Pancreas (tissue), 10 donors: ENCODE measurements at regions not wholly inside any gene's neighbourhood (a gene's known extent, or its start where the extent isn't known, plus 50 kb on each side); places are given as distances from the start of the nearest gene placed in this dataset.

Source experiments
- ATAC-seq, 4 donors: fragments of 200-7000 bp; cut with Tn5 transposase; one replicate each; pipeline versions ENCODE4 v1.8.0 to v1.9.1; 2020; ENCODE audit warnings: mild to moderate bottlenecking in 4 of 4, moderate library complexity in 4 of 4
- DNase-seq, 6 donors: peaks; one replicate each; pipeline ENCODE4 v3.0.0-alpha.2; 2020
- FAIRE-seq: peaks from 2 replicates; lab custom pipeline; 2012; peaks lifted over from hg19 to GRCh38; lab: Jason Lieb, UNC
- H3K27ac ChIP-seq, 4 donors: fragments of 200-600 bp; sonication (generic); 1 replicate in 3 of 4; 2 replicates in 1 of 4; pipeline versions ENCODE4 v1.5.0 to v1.8.0; 2020
- H3K27me3 ChIP-seq, 4 donors: fragments of 200-600 bp; one replicate each; pipeline ENCODE4 v1.8.0; 2021
- H3K36me3 ChIP-seq, 3 donors: fragments of 200-600 bp; sonication (generic) in 1 of 3; one replicate each; pipeline versions ENCODE4 v1.5.0 to v1.8.0; 2020 to 2021
- H3K4me1 ChIP-seq, 3 donors: fragments of 200-600 bp; one replicate each; pipeline ENCODE4 v1.8.0; 2021
- H3K4me3 ChIP-seq, 4 donors: fragments of 200-600 bp; sonication (generic) in 2 of 4; one replicate each; pipeline versions ENCODE4 v1.5.0 to v1.8.0; 2020 to 2021
- H3K9me3 ChIP-seq, 4 donors: fragments of 200-600 bp; one replicate each; pipeline ENCODE4 v1.8.0; 2021
- WGBS, 2 donors: extraction: QIAGEN DNeasy Blood & Tissue Kit; methylation state at CpG; one replicate each; pipeline ENCODE4 v1.1.7; 2013; 5-methylcytosine and 5-hydroxymethylcytosine counted together
- intact Hi-C, 3 donors: fragments of 100-400 bp; cut with DNase I; formaldehyde crosslinking; loops; one replicate each; pipeline versions ENCODE4 v1.11.1 to v1.14.2; 2022
- TF ChIP-seq, protein P1 (sequence below), 4 donors: fragments of 200-600 bp; sonication (generic) in 3 of 4; IDR thresholded peaks; one replicate each; pipeline versions ENCODE4 v1.5.0 to v1.8.0; 2021; ENCODE audit warnings: antibody characterized with exemption in 4 of 4
- donor health status: healthy with polysubstance abuse.
- donor health status: DM: no; HTN: no; CAD: no; lungs with moderate emphysema.
- donor health status: DM: no; HTN: no; CAD: no.
- donor health status: control.
- donor health status: control.
- donor health status: Bipolar disorder and iron deficiency.
- donor health status: DM: yes; HTN: yes; CAD: no.
- donor health status: DM: no; HTN: no; CAD: no.
- donor health status: DM: no; HTN: no; CAD: no.
- donor health status: DM: yes; HTN: yes; CAD: no.

DNA sequence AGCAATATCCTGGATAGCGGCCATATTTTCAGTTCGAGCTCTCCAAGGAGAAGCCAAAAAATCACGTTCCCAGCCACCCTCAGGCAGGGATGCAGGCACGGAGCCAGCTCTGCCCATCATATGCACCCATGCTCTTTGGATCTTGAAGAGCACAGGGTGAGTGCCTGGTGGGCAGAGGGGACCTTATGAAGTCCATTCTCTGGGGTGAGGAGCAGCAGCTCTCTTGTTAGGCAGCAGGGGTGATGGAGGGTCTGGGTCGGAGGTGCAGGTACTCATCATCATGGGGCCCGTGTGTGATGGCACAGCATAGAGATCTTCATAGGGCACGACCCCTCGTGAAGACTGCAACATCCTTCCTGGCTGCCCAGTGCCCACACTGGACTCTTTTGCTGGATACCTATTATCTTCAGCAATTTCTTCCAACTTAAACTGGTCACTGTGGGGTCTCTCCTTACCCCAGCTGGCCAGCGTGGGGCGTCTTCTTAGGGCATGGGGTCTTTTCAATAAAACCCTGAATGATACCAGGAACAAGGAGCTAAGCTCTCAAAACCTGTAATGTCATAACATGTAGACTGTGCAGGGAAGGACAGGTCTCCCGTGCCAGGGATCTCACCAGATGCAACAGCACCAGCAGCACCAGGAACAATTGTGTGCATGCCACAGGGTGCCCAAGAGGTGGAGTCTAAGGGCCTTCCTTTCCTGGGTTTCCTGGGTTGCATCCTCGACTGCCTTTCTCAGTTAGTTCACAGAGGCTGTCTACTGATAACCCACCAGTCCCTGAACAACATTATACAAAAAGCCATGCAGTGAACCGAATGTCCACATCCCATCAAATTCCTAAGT, 165.0 kb downstream of the TENT4A start:
- H3K9me3 ChIP-seq, result no peaks in the 10 kb centered on the region
- FAIRE-seq (no peak), DNase-seq (no peak), ATAC-seq (no peak)
- no peak overlapping the region for H3K4me3 ChIP-seq
- H3K36me3 ChIP-seq, result no peaks in the 10 kb centered on the region
- H3K27ac ChIP-seq, result no peak overlapping the region
- 67 to 75% methylated on average over 13 of the region's 13 CpGs for WGBS, 2 donors
- peaks cover 0 to 7% (median 3%) of the 10 kb centered on the region in 3 donors for H3K4me1 ChIP-seq
- no peaks in the 10 kb centered on the region for H3K27me3 ChIP-seq
- TF ChIP-seq, protein P1, sequence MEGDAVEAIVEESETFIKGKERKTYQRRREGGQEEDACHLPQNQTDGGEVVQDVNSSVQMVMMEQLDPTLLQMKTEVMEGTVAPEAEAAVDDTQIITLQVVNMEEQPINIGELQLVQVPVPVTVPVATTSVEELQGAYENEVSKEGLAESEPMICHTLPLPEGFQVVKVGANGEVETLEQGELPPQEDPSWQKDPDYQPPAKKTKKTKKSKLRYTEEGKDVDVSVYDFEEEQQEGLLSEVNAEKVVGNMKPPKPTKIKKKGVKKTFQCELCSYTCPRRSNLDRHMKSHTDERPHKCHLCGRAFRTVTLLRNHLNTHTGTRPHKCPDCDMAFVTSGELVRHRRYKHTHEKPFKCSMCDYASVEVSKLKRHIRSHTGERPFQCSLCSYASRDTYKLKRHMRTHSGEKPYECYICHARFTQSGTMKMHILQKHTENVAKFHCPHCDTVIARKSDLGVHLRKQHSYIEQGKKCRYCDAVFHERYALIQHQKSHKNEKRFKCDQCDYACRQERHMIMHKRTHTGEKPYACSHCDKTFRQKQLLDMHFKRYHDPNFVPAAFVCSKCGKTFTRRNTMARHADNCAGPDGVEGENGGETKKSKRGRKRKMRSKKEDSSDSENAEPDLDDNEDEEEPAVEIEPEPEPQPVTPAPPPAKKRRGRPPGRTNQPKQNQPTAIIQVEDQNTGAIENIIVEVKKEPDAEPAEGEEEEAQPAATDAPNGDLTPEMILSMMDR (IDR thresholded peaks at IDR 0.05), result no peak
- intact Hi-C loops, result no loop called here

DNA sequence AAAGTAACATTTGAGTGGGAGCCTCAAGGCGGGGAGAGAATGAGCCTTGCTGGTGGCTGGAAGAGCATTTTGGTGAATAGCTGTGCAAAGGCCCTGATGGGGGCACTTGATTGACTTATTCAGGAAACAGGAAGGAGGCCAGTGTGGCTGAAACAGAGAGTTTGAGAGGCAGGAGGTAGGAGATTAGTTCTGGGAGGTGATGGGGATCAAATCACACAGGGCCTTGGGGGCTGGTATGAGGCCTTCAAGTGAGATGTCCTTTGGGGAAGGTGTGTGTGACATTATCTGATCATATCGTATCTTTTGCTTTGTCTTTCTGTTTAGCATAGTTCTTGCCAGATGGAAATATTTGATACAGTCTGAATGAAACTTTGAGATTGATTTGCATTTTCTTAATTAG, 172.3 kb downstream of the TENT4A start:
- no peak for ATAC-seq
- Histone ChIP-seq H3K27me3 (no peaks in the 10 kb centered on the region), H3K27ac (no peak overlapping the region), H3K4me3 (no peak overlapping the region), H3K4me1 (no peaks in the 10 kb centered on the region), H3K36me3 (no peaks in the 10 kb centered on the region), H3K9me3 (no peaks in the 10 kb centered on the region)
- TF ChIP-seq, protein P1 (IDR thresholded peaks at IDR 0.05), result no peak
- intact Hi-C loops, result no loop called here
- 79 to 94% methylated on average over 2 of the region's 2 CpGs for WGBS, 2 donors
- no peak for DNase-seq
- no peak for FAIRE-seq

DNA sequence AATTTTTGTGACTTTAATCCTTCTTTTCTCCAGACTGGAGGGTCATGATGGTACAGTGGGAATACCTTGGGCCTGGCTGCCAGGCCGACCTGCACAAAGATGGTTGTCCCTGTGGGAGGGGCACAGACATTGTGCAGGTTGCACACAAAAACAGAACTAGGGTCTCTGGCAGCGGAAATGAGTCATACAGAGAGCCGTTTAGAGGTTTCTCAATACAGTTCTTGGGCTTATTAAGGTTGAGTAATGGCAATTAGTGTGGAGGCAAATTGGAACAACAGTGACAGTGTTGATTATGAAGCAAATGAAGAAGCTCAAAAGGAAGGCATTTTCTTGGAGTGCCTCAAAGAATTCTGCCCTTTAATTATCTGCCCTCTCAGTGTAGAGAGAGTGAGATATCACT, 173.6 kb downstream of the TENT4A start:
- TF ChIP-seq, protein P1 (IDR thresholded peaks at IDR 0.05), result no peak
- Histone ChIP-seq H3K9me3 (no peaks in the 10 kb centered on the region), H3K27ac (no peak overlapping the region), H3K36me3 (no peaks in the 10 kb centered on the region), H3K4me3 (no peak overlapping the region), H3K27me3 (no peaks in the 10 kb centered on the region), H3K4me1 (no peaks in the 10 kb centered on the region)
- ATAC-seq (no peak), FAIRE-seq (no peak), DNase-seq (no peak)
- 61 to 74% methylated on average over 3 of the region's 3 CpGs for WGBS, 2 donors
- intact Hi-C loops, result no loop called here

DNA sequence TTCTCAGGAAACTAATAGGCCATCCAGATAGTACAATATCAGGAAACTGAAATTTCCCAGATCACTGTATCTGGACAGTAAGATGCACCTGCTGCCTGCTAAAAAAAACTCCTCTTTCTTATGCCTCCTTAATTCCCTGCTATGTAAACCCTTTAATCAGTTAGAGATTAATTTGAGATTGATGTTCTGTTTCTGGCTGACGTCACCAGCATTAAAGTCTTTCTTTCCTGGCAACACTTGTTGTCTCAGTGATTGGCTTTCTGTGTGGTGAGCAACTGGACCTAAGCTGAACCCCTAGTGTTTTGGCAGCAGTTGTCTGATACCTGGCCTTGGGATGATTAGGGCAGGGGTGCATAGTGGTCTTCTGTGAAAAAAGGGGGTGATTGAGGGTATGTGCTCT, 175.8 kb downstream of the TENT4A start:
- Histone ChIP-seq H3K4me1 (no peaks in the 10 kb centered on the region), H3K4me3 (no peak overlapping the region), H3K36me3 (no peaks in the 10 kb centered on the region), H3K27me3 (no peaks in the 10 kb centered on the region), H3K9me3 (no peaks in the 10 kb centered on the region), H3K27ac (no peak overlapping the region)
- WGBS, 2 donors, result 70 to 82% methylated on average over 1 of the region's 1 CpG
- DNase-seq (no peak), ATAC-seq (no peak), FAIRE-seq (no peak)
- TF ChIP-seq, protein P1 (IDR thresholded peaks at IDR 0.05), result no peak
- intact Hi-C loops, result no loop called here

DNA sequence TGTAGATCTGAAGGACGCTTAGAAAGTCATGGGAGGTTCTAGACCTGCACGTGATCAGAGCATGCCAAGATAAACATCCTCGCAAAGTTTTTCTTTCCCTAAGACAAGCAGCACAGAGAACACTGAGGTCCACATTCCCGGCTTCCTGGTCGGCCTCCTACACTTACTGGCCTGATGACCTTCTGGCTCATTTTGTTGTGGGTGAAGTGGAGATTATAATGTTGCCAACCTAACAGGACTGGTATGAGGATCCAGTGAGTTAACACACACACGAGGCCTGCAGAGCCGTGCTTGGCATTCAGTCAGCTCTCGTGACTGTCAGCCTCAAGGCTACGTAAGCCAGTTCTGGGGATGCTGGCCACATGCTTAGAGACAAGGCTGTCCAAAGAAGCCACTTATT, 186.0 kb downstream of the TENT4A start:
- TF ChIP-seq, protein P1 (IDR thresholded peaks at IDR 0.05), result no peak
- intact Hi-C loops, result no loop called here
- DNase-seq (peak in 5 of 6 donors; percentile 44 to 71 (median 61)), ATAC-seq (peak; percentile 68 to 77 (median 74)), FAIRE-seq (no peak)
- Histone ChIP-seq H3K27me3 (no peaks in the 10 kb centered on the region), H3K36me3 (no peaks in the 10 kb centered on the region), H3K4me3 (no peak overlapping the region), H3K9me3 (no peaks in the 10 kb centered on the region), H3K4me1 (peaks cover 7 to 15% (median 11%) of the 10 kb centered on the region in 3 donors), H3K27ac (peak overlapping the region in 2 of 4 donors; percentile 36 to 45)
- WGBS, 2 donors, result 8 to 11% methylated on average over 9 of the region's 9 CpGs
